Progenitor cell of endocrine pancreas (in vitro differentiated cells): ENCODE measurements at regions not wholly inside any gene's neighbourhood (a gene's known extent, or its start where the extent isn't known, plus 50 kb on each side); places are given as distances from the start of the nearest gene placed in this dataset.

Experiments used
- DNase-seq: peaks from one replicate; pipeline ENCODE4 v3.0.0; 2021; ENCODE audit warnings: low spot score; ENCODE audit not compliant: unreplicated experiment
- H3K27ac Mint-ChIP-seq: 2 replicates; pipeline ENCODE4 v1.8.0; 2021; ENCODE audit warnings: mild to moderate bottlenecking, moderate library complexity, mixed read lengths
- H3K27me3 Mint-ChIP-seq: 2 replicates; pipeline ENCODE4 v1.8.0; 2021; ENCODE audit warnings: mixed read lengths
- H3K36me3 Mint-ChIP-seq: 2 replicates; pipeline ENCODE4 v1.8.0; 2022; ENCODE audit warnings: mixed read lengths; ENCODE audit not compliant: insufficient read depth
- H3K4me1 Mint-ChIP-seq: 2 replicates; pipeline ENCODE4 v1.8.0; 2021; ENCODE audit warnings: low read depth, mixed read lengths
- H3K4me3 Mint-ChIP-seq: 2 replicates; pipeline ENCODE4 v1.8.0; 2021; ENCODE audit warnings: low read depth, mild to moderate bottlenecking, moderate library complexity, mixed read lengths
- H3K9me3 Mint-ChIP-seq: 2 replicates; pipeline ENCODE4 v1.8.0; 2021; ENCODE audit warnings: low read depth, mixed read lengths
- CTCF ChIP-seq: fragments of 200-600 bp; sonication (generic); IDR thresholded peaks from one replicate; pipeline ENCODE4 v1.5.0; 2021; ENCODE audit warnings: antibody characterized with exemption, mild to moderate bottlenecking; ENCODE audit not compliant: unreplicated experiment

GRCh38 chr5:67462147-67462546 lies 265.5 kb upstream of the CD180 start:
- Mint-ChIP-seq H3K27me3 (no peaks in the 10 kb centered on the region), H3K27ac (no peak overlapping the region), H3K36me3 (no peaks in the 10 kb centered on the region), H3K4me1 (no peaks in the 10 kb centered on the region), H3K9me3 (no peaks in the 10 kb centered on the region), H3K4me3 (no peak overlapping the region)
- TF ChIP-seq CTCF, result no peak
- no peak for DNase-seq

GRCh38 chr5:67459253-67459652 lies 262.7 kb upstream of the CD180 start:
- H3K4me3 Mint-ChIP-seq, result no peak overlapping the region
- no peak for DNase-seq

GRCh38 chr5:67455970-67456369 lies 259.4 kb upstream of the CD180 start:
- no peak overlapping the region for H3K27ac Mint-ChIP-seq
- H3K36me3 Mint-ChIP-seq, result no peaks in the 10 kb centered on the region
- H3K9me3 Mint-ChIP-seq, result no peaks in the 10 kb centered on the region
- H3K4me1 Mint-ChIP-seq, result peaks cover 3% of the 10 kb centered on the region
- TF ChIP-seq CTCF, result no peak
- no peak overlapping the region for H3K4me3 Mint-ChIP-seq
- no peaks in the 10 kb centered on the region for H3K27me3 Mint-ChIP-seq
- no peak for DNase-seq

More at GRCh38 chr5:67459253-67459652, 262.7 kb upstream of the CD180 start:
- H3K27ac Mint-ChIP-seq, result no peak overlapping the region
- TF ChIP-seq CTCF, result no peak
- H3K9me3 Mint-ChIP-seq, result no peaks in the 10 kb centered on the region
- no peaks in the 10 kb centered on the region for H3K4me1 Mint-ChIP-seq
- no peaks in the 10 kb centered on the region for H3K36me3 Mint-ChIP-seq
- no peaks in the 10 kb centered on the region for H3K27me3 Mint-ChIP-seq

GRCh38 chr5:67454957-67455561 lies 258.5 kb upstream of the CD180 start:
- no peak for DNase-seq
- Mint-ChIP-seq H3K27me3 (no peaks in the 10 kb centered on the region), H3K27ac (no peak overlapping the region), H3K4me1 (peaks cover 5% of the 10 kb centered on the region), H3K4me3 (no peak overlapping the region), H3K36me3 (no peaks in the 10 kb centered on the region), H3K9me3 (no peaks in the 10 kb centered on the region)
- no peak for TF ChIP-seq CTCF

GRCh38 chr5:67453111-67453905 lies 256.7 kb upstream of the CD180 start:
- no peak overlapping the region for H3K27ac Mint-ChIP-seq
- H3K36me3 Mint-ChIP-seq, result no peaks in the 10 kb centered on the region
- no peak for TF ChIP-seq CTCF

More at GRCh38 chr5:67453111-67453905, 256.7 kb upstream of the CD180 start:
- no peak for DNase-seq
- no peaks in the 10 kb centered on the region for H3K9me3 Mint-ChIP-seq
- no peaks in the 10 kb centered on the region for H3K27me3 Mint-ChIP-seq
- H3K4me1 Mint-ChIP-seq, result peaks cover 5% of the 10 kb centered on the region
- no peak overlapping the region for H3K4me3 Mint-ChIP-seq
